Erythroblast (primary cell): ENCODE measurements at regions not wholly inside any gene's neighbourhood (a gene's known extent, or its start where the extent isn't known, plus 50 kb on each side); places are given as distances from the start of the nearest gene placed in this dataset.

Experiments used
- GATA1 ChIP-seq: IDR thresholded peaks from 2 replicates; pipeline ENCODE4 v1.6.1; 2011; ENCODE audit warnings: low read depth, mild to moderate bottlenecking, control low read depth, low read length, moderate library complexity
- POLR2A ChIP-seq: IDR thresholded peaks from 2 replicates; pipeline ENCODE4 v1.6.1; 2011; ENCODE audit warnings: mild to moderate bottlenecking, low read length

DNA sequence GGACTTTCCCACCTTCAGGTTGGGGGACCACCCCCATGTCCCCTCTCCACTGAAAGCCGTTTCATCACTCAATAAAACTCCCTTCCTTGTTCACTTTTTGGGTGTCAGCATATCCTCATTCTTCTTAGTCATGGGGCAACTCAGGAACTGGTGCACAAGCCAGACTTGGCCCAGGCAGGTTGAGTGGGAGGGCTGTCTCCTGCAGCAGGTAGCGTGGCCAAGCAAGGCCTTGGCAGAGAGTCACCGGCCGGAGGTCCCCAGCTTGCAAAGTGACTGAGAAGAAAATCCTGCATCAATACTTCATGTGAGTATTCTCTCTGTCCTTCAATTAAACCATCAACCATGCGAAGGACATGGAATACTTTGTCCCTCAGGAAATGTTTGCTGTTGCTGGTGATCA lies 148.9 kb downstream of the RHOU start:
- TF ChIP-seq POLR2A (no peak), GATA1 (no peak)
